Right lobe of liver (tissue), 6 donors: ENCODE measurements at regions not wholly inside any gene's neighbourhood (a gene's known extent, or its start where the extent isn't known, plus 50 kb on each side); places are given as distances from the start of the nearest gene placed in this dataset.

Experiments
- ATAC-seq, 4 donors: fragments of 200-7000 bp; cut with Tn5 transposase; one replicate each; pipeline ENCODE4 v1.9.1; 2020; ENCODE audit warnings: mild to moderate bottlenecking in 4 of 4, moderate library complexity in 4 of 4
- DNase-seq, 3 donors: peaks; one replicate each; pipeline ENCODE4 v3.0.0-alpha.2; 2020
- H3K27ac ChIP-seq, 3 donors: fragments of 200-600 bp; one replicate each; pipeline ENCODE4 v1.8.0; 2022
- H3K27me3 ChIP-seq, 2 donors: fragments of 200-600 bp; one replicate each; pipeline ENCODE4 v1.8.0; 2022
- H3K36me3 ChIP-seq, 4 donors: fragments of 200-600 bp; sonication (generic) in 1 of 4; one replicate each; pipeline versions ENCODE4 v1.5.1 to v1.8.0; 2017 to 2022; ENCODE audit warnings: control low read depth in 1 of 4
- H3K4me1 ChIP-seq, 4 donors: fragments of 200-600 bp; sonication (generic) in 1 of 4; one replicate each; pipeline versions ENCODE4 v1.5.1 to v1.8.0; 2017 to 2022; ENCODE audit warnings: control low read depth in 1 of 4
- H3K4me3 ChIP-seq, 3 donors: fragments of 200-600 bp; one replicate each; pipeline ENCODE4 v1.8.0; 2022
- H3K9me3 ChIP-seq, 4 donors: fragments of 200-600 bp; sonication (generic) in 1 of 4; one replicate each; pipeline versions ENCODE4 v1.5.1 to v1.8.0; 2017 to 2022; ENCODE audit warnings: control low read depth in 1 of 4
- CTCF ChIP-seq, 4 donors: fragments of 200-600 bp in 3 of 4; fragments of 450-650 bp in 1 of 4; IDR thresholded peaks; one replicate each; pipeline versions ENCODE4 v1.5.1 to v1.8.0; 2016 to 2022; ENCODE audit warnings: antibody characterized with exemption in 4 of 4, mild to moderate bottlenecking in 2 of 4
- POLR2A ChIP-seq: fragments of 450-650 bp; IDR thresholded peaks from one replicate; pipeline ENCODE4 v1.6.1; 2017; ENCODE audit warnings: antibody characterized with exemption, mild to moderate bottlenecking
- WGBS: methylation state at CpG from one replicate; pipeline ENCODE4 v1.1.6; 2018; ENCODE audit warnings: low coverage, low lambda C conversion rate; ENCODE audit not compliant: insufficient coverage; ENCODE audit errors: missing lambda C conversion rate; 5-methylcytosine and 5-hydroxymethylcytosine counted together
- intact Hi-C, 2 donors: fragments of 100-400 bp; cut with DNase I; formaldehyde crosslinking; loops; one replicate each; pipeline versions ENCODE4 v1.11.2 to v1.14.1; 2022
- donor health status: DM: no; HTN: yes; CAD: no.
- donor health status: DM: no; HTN: no; CAD: no.
- donor health status: DM: no; HTN: no; CAD: no.
- donor health status: DM: no; HTN: yes; CAD: no.
- donor health status: DM: no; HTN: yes; CAD: no.

DNA sequence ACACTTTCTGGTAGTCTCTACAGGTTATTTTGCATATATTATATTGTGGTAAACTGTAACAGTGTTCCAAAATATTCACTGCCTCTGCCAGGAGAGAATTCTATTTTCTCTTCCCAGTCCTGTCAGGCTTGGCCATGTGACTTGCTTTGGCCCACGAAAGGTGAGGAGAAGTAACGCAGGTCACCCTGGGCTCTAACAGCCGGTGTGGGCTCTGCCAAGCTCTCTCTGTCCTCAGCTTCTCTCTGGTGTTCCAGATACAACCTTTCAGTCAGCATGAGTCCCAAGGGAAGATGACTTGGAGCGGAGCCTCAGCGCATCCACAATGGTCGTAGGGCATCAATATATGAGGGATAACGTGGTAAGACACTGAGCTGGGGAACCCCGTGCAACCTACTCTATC, 113.0 kb upstream of the RREB1 start:
- H3K36me3 ChIP-seq: no peaks in the 10 kb centered on the region
- peak overlapping the region in 1 of 3 donors; percentile 80 for H3K27ac ChIP-seq
- H3K9me3 ChIP-seq: no peaks in the 10 kb centered on the region
- no peak overlapping the region for H3K4me3 ChIP-seq
- H3K4me1 ChIP-seq: peaks cover 0 to 30% (median 10%) of the 10 kb centered on the region in 4 donors
- intact Hi-C loops: no loop called here
- peak; percentile 39 to 77 (median 68) for ATAC-seq
- no peak for TF ChIP-seq CTCF (IDR thresholded peaks at IDR 0.05)
- no peak for TF ChIP-seq POLR2A
- 51% methylated on average over 7 of the region's 8 CpGs for WGBS
- H3K27me3 ChIP-seq: no peaks in the 10 kb centered on the region
- peak in 2 of 3 donors; percentile 76 to 77 for DNase-seq

- intact Hi-C loops: no loop called here
- 64% methylated on average over 1 of the region's 1 CpG for WGBS
- H3K27ac ChIP-seq: peak overlapping the region in 1 of 3 donors; percentile 80
These were observed 112.4 kb upstream of the RREB1 start for GRCh38 chr6:6995328-6995727.

DNA sequence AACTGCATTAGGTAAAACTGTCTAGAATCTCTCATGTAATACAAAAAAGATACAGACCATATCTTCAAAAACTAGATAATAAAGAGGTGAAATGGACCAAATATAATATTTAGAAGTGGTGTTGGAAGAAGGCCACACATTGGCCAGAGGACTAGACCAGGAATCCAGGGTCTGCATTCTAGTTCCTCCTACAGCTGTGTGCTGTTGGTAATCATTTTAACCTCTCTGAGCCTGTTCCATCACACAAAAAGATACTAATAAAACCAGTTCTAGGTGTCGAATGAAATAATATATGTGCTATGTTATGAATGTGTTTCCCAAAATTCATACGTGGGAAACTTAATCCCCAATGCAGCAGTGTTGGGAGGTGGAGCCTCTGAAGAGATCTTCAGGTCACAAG, 111.6 kb upstream of the RREB1 start:
- no peak overlapping the region for H3K4me3 ChIP-seq
- intact Hi-C loops: no loop called here
- DNase-seq (no peak), ATAC-seq (no peak)
- WGBS: 82% methylated on average over 2 of the region's 2 CpGs
- H3K4me1 ChIP-seq: peaks cover 0 to 30% (median 10%) of the 10 kb centered on the region in 4 donors
- H3K27me3 ChIP-seq: no peaks in the 10 kb centered on the region
- H3K27ac ChIP-seq: no peak overlapping the region
- H3K9me3 ChIP-seq: no peaks in the 10 kb centered on the region
- no peak for TF ChIP-seq POLR2A
- TF ChIP-seq CTCF (IDR thresholded peaks at IDR 0.05): no peak
- H3K36me3 ChIP-seq: no peaks in the 10 kb centered on the region

More at GRCh38 chr6:6995328-6995727, 112.4 kb upstream of the RREB1 start:
- Histone ChIP-seq H3K4me1 (peaks cover 0 to 30% (median 10%) of the 10 kb centered on the region in 4 donors), H3K27me3 (no peaks in the 10 kb centered on the region), H3K36me3 (no peaks in the 10 kb centered on the region), H3K9me3 (no peaks in the 10 kb centered on the region), H3K4me3 (no peak overlapping the region)
- ATAC-seq (peak in 2 of 4 donors; percentile 7 to 15), DNase-seq (no peak)
- TF ChIP-seq CTCF (IDR thresholded peaks at IDR 0.05) (no peak), POLR2A (no peak)

GRCh38 chr6:6997263-6998193, 110.2 kb upstream of the RREB1 start:
- DNase-seq (no peak), ATAC-seq (peak in 1 of 4 donors; percentile 4)
- no peak for TF ChIP-seq POLR2A
- TF ChIP-seq CTCF (IDR thresholded peaks at IDR 0.05): no peak
- H3K27ac ChIP-seq: peak overlapping the region in 1 of 3 donors; percentile 27
- no peak overlapping the region for H3K4me3 ChIP-seq
- WGBS: 39% methylated on average over 9 of the region's 11 CpGs
- H3K27me3 ChIP-seq: no peaks in the 10 kb centered on the region
- H3K9me3 ChIP-seq: no peaks in the 10 kb centered on the region
- no peaks in the 10 kb centered on the region for H3K36me3 ChIP-seq
- H3K4me1 ChIP-seq: peaks cover 0 to 30% (median 10%) of the 10 kb centered on the region in 4 donors
- intact Hi-C loops: no loop called here
